Hypothalamus (tissue), 51 donors: ENCODE measurements at regions not wholly inside any gene's neighbourhood (a gene's known extent, or its start where the extent isn't known, plus 50 kb on each side); places are given as distances from the start of the nearest gene placed in this dataset.
"Not testable (repeated sequence)": the region's sequence is repeated elsewhere in the genome, so short reads cannot be mapped to it uniquely, and the experiment has no call there.

Experiments used
- DNase-seq, 51 donors: peaks; one replicate each; lab custom pipeline; 2025; lab: John Stamatoyannopoulos, UW

DNA sequence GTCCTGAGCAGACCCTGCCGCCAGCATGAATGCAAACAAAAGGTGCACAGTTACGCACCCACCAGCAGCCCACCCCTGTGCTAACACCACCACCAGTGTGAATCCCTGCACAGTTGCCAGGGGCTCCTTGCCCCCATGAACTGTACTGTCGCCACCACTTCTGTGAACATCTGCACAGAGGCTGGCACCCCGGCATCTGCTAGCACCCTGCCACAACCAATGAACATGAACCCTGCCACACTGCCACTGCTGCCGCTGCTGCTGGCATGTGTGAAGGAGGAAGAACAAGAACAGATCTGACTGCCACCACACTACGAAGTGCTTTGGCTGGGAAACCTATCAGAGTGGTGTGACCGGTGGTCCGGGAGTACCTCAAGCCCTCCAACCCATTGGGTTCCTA is 261.3 kb downstream of the PARM1 start:
- DNase-seq: no peak

DNA sequence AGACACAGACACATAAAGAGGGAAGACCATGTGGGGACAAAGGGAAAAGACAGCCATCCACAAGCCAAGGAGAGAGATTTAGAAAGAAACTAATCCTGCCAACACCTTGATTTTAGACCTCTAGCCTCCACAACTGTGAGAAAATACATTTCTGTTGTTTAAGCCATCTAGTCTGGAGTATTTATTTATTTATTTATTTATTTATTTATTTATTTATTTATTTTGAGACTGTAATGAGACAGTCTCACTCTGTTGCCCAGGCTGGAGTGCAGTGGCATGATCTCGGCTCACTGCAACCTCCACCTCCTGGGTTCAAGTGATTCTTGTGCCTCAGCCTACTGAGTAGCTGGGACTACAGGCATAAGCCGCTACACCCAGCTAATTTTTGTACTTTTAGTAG is 259.3 kb downstream of the PARM1 start:
- not testable (repeated sequence) for DNase-seq

DNA sequence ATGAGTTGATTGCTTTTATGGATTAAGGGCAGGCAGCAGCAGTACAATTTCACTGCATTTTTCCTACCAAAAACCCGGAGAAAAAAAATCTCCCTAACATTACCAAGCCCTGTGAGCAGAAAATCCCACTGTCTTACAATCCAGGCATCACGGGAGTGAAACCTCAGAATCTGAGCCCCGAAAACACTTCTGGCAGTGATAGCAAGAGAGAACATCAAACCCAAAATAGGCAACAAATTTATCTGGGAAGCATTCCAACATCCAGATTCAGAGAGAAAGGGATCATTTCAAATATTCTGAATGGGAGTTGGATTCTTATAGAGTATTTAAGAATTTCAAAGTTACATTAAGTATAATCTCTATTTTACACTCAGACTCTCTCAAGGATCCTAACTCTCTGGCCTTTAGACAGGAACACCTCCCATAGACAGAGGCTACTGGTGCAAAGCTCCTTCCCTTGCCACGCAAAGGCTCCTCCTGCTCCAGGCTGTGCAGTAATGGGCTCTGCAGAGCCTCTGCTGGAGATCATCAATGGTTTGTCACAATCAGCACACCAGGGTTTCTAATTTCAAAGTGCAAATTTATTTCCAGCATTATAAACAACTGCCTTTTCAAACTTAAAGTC is 256.9 kb downstream of the PARM1 start:
- DNase-seq: peak in 1 of 51 donors; percentile 0

DNA sequence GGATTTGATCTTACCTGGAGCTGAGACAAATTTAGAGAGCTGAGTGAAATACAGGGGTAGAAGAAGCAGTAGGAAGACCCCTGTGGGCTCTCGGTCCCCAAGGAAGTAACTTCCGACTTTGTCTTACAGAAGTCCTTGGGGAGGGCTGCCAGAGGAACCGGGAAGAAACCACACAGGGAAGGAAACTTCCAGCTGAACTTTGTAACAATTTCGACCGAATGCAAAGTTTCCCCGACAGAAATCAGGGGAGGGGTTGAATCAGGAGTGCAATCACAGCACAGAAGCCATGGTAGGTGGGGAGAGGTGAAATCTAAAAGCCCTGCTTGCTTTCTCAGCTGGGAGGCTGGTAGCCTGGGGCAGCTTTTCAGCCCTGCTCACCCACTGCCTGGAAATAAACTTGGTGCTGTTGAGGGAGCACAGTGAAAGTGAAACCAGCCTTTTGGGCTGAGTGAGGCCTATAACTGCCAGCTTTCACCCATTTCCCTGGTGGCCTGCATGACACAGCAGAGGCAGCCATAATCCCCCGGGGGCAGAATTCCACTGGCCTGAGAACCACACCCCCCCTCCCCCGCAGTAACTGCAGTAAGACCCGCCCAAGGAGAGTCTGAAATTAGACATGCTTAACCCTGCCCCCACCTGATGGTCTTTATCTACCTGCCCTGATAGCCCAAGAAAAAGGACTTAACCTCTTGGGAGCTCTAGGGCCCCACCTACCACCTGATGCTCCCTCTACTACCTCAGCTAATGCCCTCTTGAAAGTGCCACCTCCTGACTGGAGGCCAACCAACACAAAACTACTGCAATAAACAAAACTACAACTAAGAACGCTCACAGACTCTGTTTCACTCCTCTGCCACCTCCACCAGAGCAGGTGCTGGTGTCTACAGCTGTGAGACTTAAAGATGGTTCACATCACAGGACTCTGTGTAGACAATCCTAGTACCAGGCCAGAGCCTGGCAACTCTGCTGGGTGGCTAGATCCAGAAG is 248.2 kb downstream of the PARM1 start:
- no peak for DNase-seq

DNA sequence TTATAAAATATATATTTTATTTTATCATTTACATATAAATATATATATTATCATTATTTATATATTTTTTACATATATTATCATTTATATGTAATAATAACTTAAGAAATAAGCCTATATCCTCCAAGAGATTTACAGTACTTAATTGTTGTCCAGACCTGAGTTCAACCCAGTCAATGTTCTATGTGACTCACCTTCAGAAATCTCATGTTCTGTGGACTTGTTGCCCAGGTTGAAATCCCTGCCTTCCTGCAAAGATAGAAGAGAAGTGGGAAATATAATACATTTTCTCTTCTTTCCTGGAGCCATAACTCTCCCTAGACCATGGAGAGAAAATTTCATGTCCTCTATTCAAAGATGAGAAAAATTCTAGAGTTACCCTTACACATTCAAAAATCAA is 247.3 kb downstream of the PARM1 start:
- DNase-seq: no peak

DNA sequence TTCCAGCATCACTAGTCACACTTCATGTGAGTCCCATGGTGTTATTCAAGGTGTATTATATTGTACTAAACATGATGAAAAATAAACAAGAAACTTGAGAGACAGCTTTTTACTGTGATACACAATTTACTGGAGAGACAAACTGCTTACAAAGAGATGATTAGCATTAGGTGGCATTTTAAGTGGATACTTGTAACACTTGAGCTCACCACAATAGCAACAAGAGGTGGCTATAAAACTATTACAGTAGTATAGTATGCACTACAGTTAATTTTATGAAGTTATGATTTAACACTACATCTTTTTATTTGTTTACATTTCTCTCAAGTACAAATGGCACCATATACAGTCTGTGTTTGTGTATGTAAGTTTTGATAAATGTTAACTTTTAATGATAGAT is 246.6 kb downstream of the PARM1 start:
- no peak for DNase-seq

DNA sequence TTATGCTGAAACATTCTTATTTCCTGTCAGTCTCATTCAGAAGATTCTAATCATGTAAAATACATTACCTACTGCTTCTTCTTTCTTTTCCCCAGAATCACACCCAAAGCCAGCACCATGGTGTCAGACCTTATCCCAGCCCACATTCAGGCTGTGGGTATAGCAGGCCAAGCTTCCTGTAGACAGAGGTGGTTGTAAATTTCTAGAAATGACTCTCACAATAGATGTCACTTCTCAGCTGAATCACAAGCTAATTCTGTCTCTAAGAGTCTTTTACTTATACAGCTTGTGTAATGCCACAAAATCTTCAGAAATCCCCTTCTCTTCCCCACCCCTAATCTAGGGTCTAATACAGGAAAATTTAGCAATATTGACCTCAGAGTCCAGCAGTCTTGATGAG is 239.6 kb downstream of the PARM1 start:
- no peak for DNase-seq

DNA sequence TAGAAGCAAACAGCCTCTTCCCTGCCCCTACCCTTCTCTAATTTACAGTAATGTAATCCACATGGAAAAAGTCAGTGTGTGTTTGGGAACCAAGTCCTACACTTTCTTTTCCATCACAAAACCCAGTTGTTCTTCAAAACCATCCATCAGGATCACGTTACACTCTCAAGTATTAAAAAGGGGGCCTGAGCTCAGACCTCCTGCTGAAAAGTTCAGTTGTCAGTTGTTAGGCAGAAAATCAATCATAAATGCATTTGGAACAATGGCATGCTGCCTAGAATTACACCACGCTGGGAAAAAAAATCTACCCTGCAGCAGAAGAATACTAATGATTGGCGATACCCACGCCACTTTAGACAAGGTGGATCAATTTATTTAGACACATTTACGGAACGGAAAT is 236.5 kb downstream of the PARM1 start:
- DNase-seq: no peak

DNA sequence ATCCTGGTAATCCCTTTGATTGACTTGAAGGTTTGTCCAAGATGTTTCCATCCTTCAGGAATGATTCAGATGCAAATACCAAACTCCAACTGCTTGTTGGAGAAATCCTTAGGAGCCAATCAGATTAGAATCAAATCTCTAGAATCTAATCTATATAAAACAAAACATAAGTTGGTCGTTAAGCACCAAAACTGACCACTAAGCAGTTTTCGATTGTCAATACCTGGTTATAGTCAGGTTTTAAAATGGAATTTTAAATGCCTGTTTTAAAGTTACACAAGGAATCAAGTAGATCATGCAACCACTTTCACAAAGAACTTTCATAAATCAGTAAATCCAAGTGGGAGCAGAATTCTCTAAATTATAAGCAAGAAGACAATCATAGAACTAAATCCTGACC is 236.1 kb downstream of the PARM1 start:
- DNase-seq: no peak

DNA sequence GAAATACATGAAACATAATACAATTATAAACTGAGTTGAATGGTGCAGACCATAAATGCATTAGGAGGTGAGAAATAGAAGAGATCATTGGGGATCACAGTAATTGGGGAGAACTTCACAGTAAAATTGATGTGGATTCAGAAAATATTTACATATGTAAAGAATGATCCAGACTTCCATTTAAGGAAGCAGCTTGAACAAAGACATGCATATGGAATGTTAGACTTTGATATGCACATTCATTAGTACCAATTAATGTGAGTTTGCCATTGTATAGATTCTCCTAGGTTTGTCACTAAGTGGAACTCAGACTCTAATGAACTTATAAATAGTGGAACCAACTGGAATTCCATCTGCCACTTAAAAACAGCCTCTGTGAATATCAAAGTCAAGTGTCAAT is 235.6 kb downstream of the PARM1 start:
- no peak for DNase-seq

DNA sequence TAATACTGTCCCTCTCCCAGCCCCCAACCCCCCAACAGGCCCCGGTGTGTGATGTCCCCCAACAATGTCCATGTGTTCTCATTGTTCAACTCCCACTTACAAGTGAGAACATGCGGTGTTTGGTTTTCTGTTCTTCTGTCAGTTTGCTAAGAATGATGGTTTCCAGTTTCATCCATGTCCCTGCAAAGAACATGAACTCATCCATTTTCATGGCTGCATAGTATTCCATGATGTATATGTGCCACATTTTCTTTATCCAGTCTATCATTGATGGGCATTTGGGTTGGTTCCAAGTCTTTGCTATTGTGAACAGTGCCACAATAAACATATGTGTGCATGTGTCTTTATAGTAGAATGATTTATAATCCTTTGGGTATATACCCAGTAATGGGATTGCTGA is 232.2 kb downstream of the PARM1 start:
- DNase-seq: not testable (repeated sequence)

DNA sequence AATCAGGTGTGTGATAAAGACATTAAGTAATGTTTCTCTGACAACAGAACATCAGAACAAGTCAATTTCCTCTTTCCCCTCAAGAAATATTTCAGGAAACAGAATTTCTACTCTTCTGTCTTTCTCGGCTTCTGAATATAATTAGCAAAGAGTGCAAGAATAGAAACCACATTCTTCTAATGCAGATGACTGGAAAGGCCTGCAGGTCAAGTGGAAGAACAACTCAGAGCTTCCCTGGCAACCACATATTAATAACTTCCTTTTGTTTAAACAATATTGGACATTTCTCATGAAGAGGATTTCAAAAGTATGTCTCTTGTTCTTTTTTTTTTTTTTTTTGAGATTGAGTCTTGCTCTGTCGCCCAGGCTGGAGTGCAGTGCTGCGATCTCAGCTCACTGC is 225.5 kb downstream of the PARM1 start:
- no peak for DNase-seq

DNA sequence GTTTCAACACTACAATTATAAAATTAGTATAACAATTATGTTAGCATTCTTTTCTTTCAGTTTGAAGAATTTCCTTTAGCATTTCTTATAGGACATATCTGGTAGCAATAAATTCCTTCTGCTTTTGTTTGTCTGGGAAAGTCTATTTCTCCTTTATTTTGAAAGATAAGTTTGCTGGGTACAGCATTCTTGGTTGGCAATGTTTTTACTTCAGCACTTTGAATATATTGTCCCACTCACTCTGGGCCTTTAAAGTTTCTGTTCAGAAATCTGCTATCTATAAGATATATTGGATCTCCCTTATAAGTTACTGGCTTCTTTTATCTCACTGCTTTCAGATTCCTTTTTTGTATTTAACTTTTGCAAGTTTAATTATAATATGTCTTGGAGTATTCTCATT is 222.1 kb downstream of the PARM1 start:
- DNase-seq: no peak

DNA sequence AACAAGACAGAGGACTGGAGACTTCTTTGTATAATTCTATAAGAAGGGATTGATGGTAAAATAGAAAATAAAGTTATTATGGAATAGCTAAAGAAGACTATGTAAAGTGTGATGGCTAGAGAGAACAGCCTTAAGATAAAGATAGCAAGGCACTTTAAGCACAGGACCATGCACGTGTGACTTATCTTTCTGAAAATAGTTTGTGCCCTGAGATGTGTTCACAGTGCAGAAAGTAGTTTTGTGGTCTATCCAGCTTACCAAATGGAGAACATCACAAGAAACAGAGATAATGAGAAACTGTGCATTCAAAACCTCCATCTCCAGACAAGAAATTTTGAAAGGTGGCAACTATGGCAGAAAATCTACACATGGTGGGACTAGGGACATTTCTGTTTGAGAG is 213.3 kb downstream of the PARM1 start:
- peak in 1 of 51 donors; percentile 1 for DNase-seq

DNA sequence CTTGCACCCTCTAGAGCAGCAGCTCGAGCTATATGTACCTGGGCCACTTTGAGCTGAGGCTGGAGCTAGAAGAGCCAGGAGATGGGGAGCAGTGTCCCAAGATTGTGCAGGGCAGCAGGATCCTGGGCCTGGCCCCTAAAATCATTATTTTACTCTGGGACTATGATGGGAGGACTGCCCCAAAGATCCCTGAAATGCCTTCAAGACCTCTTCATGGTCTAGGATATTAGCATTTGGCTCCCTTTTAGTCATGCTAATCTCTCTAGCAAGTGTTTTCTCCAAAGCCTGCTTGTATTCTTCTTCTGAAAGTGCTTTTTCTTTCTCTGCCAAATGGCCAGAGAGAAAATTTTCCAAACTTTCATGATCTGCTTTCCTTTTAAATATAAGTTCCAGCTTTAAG is 211.6 kb downstream of the PARM1 start:
- DNase-seq: no peak

DNA sequence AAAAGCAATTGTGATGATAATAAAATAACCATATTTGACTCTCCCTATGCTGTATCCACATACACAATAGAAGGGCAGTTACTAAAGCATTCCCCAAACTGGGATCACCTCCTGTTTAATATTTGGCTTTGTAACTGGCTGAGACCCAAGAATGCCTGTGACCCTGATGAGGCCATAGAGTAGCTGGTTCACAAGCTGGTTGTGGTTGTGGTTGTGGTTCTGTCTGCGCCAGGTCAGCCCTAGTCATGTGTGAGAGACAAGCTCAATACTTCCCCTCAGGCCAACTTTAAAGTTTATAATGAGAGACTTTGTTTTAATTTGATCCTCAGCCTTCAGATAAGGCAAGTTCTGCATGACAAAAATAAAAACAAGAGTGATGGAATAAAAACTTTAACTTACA is 209.9 kb downstream of the PARM1 start:
- DNase-seq: no peak

DNA sequence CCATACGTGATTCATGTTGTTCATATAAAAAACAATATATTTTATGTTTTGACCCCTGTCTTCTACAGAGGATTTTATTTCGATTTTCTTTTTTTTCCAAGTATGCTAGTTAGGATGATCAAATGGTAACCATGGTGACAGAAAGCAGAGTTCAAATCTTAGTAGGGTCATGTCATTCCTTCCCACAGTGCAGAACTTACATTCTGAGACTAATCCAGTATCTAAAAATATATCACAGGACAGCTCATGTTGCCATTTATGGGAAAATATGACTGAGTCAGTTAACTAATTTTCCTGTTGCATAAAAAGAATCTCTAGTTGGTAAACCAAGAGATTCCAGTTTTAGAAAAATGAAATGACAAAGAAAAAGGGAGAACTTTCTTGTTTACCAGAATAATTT is 209.5 kb downstream of the PARM1 start:
- DNase-seq: no peak

DNA sequence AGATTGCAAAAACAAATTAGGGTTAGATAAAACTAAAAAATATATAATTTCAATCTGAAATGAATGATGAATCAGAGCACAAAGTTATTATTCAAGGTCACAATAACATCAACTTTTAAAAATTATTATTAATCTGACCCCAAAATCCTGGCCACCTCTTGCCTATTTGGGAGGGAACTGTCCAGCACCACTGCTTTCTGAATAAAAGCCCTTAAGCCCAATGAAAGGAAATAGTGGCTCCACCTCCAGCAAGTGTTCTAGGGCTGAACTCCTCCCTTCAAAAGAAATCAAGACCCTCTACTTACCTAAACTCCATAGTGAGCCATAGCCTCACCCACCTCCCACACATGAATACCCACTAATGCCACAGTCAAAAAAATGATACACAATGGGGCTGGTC is 208.2 kb downstream of the PARM1 start:
- DNase-seq: no peak

DNA sequence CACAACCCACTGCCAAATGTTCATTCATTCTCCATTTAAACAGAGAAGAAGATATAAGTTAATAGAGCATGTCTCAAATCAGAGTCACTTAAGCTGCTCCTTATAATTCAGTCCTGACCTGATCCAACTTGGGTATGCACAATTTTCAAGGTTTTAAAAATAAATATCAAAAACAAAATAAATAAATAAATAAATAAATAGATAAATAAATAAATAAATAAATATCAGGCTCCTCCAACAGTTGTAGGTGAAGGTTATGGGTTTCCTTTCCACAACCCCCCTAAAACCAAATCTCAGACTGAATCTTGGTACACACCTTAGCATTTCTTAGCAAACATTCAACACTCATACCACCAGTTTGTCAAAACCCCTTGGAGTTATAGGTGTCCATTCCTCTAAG is 204.4 kb downstream of the PARM1 start:
- no peak for DNase-seq

DNA sequence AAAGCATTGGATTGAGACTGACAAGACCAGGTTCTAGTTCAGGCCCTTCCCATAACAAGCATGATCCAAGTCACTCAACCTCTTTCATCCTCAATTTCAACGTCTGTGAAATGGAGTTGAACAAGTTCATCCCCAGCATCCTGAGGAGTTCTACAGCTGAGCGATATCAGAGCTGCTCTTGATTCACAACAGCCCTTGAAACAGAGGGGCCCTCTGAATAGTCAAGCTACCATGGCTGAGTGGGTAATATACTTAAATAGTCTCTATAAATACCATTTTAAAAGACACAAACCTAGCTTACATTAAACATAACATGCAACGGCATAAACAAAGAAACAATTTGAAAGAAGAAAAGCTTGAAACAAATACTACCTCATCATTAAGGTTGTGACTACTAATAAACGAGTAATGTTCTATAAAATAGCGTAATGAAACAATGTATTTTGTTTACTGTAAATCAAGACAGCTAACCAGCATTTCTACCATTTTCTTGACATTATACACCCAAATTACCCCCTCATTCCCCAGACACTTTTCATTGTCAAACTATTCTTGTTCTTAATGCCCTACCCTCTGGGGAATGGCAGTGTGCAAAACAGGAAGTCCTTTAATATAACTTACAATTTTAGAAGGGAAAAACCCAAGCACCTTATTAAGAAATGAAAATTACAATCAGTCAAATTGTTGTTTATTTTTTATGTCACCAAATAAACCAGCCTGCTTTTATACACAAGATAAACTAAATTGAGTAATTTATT is 202.3 kb downstream of the PARM1 start:
- no peak for DNase-seq

DNA sequence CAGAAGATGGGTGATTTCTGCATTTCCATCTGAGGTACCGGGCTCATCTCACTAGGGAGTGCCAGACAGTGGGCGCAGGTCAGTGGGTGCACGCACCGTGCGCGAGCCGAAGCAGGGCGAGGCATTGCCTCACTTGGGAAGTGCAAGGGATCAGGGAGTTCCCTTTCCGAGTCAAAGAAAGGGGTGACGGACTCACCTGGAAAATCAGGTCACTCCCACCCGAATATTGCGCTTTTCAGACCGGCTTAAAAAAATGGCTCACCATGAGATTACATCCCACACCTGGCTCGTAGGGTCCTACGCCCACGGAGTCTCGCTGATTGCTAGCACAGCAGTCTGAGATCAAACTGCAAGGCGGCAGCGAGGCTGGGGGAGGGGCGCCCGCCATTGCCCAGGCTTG is 194.0 kb downstream of the PARM1 start:
- not testable (repeated sequence) for DNase-seq
